ENCODE measurements at regions not wholly inside any gene's neighbourhood (a gene's known extent, or its start where the extent isn't known, plus 50 kb on each side); places are given as distances from the start of the nearest gene placed in this dataset.
"Not testable (repeated sequence)": the region's sequence is repeated elsewhere in the genome, so short reads cannot be mapped to it uniquely, and the experiment has no call there.

GRCh38 chrX:110541266-110541665 lies 182.6 kb downstream of the RTL9 start:
- FAIRE-seq, result no peak

GRCh38 chrX:110550854-110551253 lies 192.2 kb downstream of the RTL9 start:
- H3K4me3 ChIP-seq; DNase-seq; H3K36me3 ChIP-seq; ATAC-seq; H3K27me3 ChIP-seq; FAIRE-seq; H3K27ac ChIP-seq; H3K9me3 ChIP-seq; H3K4me1 ChIP-seq; intact Hi-C loops (cut with DNase I): not testable (repeated sequence)
- 73 to 76% methylated on average over 4 of the region's 4 CpGs for WGBS, 2 donors

More at GRCh38 chrX:110541266-110541665, 182.6 kb downstream of the RTL9 start:
- Histone ChIP-seq H3K4me1 (no peaks in the 10 kb centered on the region), H3K27me3 (peaks cover 0 to 5% (median 0%) of the 10 kb centered on the region in 4 donors), H3K36me3 (no peaks in the 10 kb centered on the region), H3K4me3 (no peak overlapping the region), H3K27ac (no peak overlapping the region), H3K9me3 (no peaks in the 10 kb centered on the region)
- 10 to 58% methylated on average over 1 of the region's 1 CpG for WGBS, 2 donors
- DNase-seq, result no peak
- no peak for ATAC-seq
- no peak for TF ChIP-seq CTCF (IDR thresholded peaks at IDR 0.05)
- intact Hi-C loops (cut with DNase I), result no loop called here

GRCh38 chrX:110557864-110558263 lies 199.2 kb downstream of the RTL9 start:
- TF ChIP-seq CTCF (IDR thresholded peaks at IDR 0.05), result no peak
- FAIRE-seq, result no peak
- H3K9me3 ChIP-seq, result no peaks in the 10 kb centered on the region
- no peak for ATAC-seq
- H3K4me3 ChIP-seq, result no peak overlapping the region
- H3K4me1 ChIP-seq, result no peaks in the 10 kb centered on the region
- DNase-seq, result peak in 1 of 6 donors; percentile 42
- no peaks in the 10 kb centered on the region for H3K36me3 ChIP-seq
- intact Hi-C loops (cut with DNase I), result no loop called here
- WGBS, 2 donors, result 93 to 94% methylated on average over 12 of the region's 12 CpGs
- no peak overlapping the region for H3K27ac ChIP-seq
- H3K27me3 ChIP-seq, result no peaks in the 10 kb centered on the region

- Histone ChIP-seq H3K9me3 (no peaks in the 10 kb centered on the region), H3K27me3 (no peaks in the 10 kb centered on the region), H3K4me1 (no peaks in the 10 kb centered on the region), H3K27ac (no peak overlapping the region), H3K4me3 (no peak overlapping the region), H3K36me3 (no peaks in the 10 kb centered on the region)
- ATAC-seq (no peak), DNase-seq (peak in 2 of 6 donors; percentile 45 to 51), FAIRE-seq (no peak)
- intact Hi-C loops (cut with DNase I), result no loop called here
- no peak for TF ChIP-seq CTCF (IDR thresholded peaks at IDR 0.05)
- WGBS, 2 donors, result 80 to 87% methylated on average over 15 to 16 of the region's 16 CpGs
Measured at GRCh38 chrX:110558406-110558805, 199.8 kb downstream of the RTL9 start.

GRCh38 chrX:110561034-110561433 lies 202.4 kb downstream of the RTL9 start:
- Histone ChIP-seq H3K27ac (no peak overlapping the region), H3K36me3 (no peaks in the 10 kb centered on the region), H3K27me3 (peaks cover 0 to 5% (median 0%) of the 10 kb centered on the region in 4 donors), H3K4me3 (no peak overlapping the region), H3K9me3 (no peaks in the 10 kb centered on the region), H3K4me1 (no peaks in the 10 kb centered on the region)
- no peak for TF ChIP-seq CTCF (IDR thresholded peaks at IDR 0.05)
- intact Hi-C loops (cut with DNase I), result no loop called here
- DNase-seq (peak in 1 of 6 donors; percentile 26), ATAC-seq (no peak), FAIRE-seq (no peak)
- WGBS, 2 donors, result 66 to 67% methylated on average over 2 of the region's 2 CpGs

All from pancreas (tissue), 10 donors.